H1 (cell line): ENCODE measurements at regions not wholly inside any gene's neighbourhood (a gene's known extent, or its start where the extent isn't known, plus 50 kb on each side); places are given as distances from the start of the nearest gene placed in this dataset.

Source experiments
- POLR2AphosphoS5 ChIP-seq: IDR thresholded peaks from 2 replicates; pipeline ENCODE4 v1.6.1; 2011; ENCODE audit warnings: low read depth, low read length
- TF ChIP-seq, protein P1 (sequence below), 3 experiments: IDR thresholded peaks; 1 replicate in 2 of 3; 2 replicates in 1 of 3; pipeline versions ENCODE4 v1.5.1 to v1.6.1; 2011; ENCODE audit warnings: low read length in 3 of 3, mild to moderate bottlenecking in 3 of 3, inconsistent platforms in 2 of 3, low read depth in 1 of 3, moderate library complexity in 1 of 3; ENCODE audit not compliant: insufficient read depth in 1 of 3; ENCODE audit errors: control extremely low read depth in 1 of 3

DNA sequence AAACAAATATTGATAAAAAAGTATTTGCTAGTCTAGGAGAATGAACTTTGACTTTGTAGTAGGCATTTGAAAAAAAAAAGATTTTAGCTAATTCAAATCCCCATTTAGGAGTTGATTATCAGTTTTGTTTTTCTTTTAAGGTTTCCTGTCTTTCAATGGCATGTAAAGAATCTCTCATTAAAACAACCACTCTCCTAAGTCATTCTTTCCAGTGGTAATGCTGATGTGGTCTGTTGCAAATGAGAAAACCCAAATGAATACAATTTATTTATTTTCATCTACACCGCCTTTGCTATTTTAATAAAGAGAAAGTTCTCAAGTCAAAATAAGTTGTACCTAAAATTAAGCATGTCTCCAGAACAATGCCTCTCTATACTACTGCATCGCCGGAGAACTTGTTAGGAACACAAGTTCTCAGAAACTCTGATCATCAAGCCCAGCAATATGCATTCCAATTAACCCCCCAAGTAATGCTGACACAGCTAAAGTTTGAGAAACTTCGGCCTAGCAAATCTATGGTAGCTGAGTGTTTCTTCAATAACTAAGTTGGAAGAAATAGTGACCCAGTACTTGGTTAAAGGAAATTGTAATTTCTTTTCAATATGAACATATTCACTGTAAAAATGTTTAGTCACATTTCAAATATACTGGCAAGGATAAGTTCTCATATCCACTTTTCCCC, 255.1 kb downstream of the PTPRC start:
- TF ChIP-seq POLR2AphosphoS5: no peak
- TF ChIP-seq, protein P1, sequence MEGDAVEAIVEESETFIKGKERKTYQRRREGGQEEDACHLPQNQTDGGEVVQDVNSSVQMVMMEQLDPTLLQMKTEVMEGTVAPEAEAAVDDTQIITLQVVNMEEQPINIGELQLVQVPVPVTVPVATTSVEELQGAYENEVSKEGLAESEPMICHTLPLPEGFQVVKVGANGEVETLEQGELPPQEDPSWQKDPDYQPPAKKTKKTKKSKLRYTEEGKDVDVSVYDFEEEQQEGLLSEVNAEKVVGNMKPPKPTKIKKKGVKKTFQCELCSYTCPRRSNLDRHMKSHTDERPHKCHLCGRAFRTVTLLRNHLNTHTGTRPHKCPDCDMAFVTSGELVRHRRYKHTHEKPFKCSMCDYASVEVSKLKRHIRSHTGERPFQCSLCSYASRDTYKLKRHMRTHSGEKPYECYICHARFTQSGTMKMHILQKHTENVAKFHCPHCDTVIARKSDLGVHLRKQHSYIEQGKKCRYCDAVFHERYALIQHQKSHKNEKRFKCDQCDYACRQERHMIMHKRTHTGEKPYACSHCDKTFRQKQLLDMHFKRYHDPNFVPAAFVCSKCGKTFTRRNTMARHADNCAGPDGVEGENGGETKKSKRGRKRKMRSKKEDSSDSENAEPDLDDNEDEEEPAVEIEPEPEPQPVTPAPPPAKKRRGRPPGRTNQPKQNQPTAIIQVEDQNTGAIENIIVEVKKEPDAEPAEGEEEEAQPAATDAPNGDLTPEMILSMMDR (IDR thresholded peaks at IDR 0.05; ENCODE audit: control extremely low read depth in 1 of 3, insufficient read depth in 1 of 3, low read depth in 1 of 3, low read length in 3 of 3): no peak
